GM12872 (cell line): ENCODE measurements at regions not wholly inside any gene's neighbourhood (a gene's known extent, or its start where the extent isn't known, plus 50 kb on each side); places are given as distances from the start of the nearest gene placed in this dataset.

Experiments used
- TF ChIP-seq, protein P1 (sequence below): IDR thresholded peaks from 3 replicates; pipeline ENCODE4 v1.5.1; 2011; ENCODE audit warnings: low read depth, mild to moderate bottlenecking, low read length, moderate library complexity; ENCODE audit not compliant: insufficient read depth

DNA sequence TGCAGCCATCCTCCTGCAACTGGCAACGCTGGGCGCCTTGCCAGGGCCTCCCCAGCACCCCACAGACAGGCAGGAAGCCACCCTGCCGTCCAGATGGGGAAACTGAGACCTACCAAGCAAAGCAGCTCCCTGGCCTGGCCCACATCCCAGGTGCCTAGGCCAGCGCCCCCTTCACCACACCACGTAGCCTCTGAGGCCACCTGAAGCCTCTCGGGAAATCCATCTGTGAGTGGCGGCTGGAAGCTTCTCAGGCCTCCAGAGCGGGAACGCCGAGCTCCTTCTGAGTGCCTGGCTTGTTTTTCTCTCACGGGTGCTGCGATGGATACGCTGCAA lies 58.7 kb downstream of the UNCX start:
- TF ChIP-seq, protein P1, sequence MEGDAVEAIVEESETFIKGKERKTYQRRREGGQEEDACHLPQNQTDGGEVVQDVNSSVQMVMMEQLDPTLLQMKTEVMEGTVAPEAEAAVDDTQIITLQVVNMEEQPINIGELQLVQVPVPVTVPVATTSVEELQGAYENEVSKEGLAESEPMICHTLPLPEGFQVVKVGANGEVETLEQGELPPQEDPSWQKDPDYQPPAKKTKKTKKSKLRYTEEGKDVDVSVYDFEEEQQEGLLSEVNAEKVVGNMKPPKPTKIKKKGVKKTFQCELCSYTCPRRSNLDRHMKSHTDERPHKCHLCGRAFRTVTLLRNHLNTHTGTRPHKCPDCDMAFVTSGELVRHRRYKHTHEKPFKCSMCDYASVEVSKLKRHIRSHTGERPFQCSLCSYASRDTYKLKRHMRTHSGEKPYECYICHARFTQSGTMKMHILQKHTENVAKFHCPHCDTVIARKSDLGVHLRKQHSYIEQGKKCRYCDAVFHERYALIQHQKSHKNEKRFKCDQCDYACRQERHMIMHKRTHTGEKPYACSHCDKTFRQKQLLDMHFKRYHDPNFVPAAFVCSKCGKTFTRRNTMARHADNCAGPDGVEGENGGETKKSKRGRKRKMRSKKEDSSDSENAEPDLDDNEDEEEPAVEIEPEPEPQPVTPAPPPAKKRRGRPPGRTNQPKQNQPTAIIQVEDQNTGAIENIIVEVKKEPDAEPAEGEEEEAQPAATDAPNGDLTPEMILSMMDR = no peak

DNA sequence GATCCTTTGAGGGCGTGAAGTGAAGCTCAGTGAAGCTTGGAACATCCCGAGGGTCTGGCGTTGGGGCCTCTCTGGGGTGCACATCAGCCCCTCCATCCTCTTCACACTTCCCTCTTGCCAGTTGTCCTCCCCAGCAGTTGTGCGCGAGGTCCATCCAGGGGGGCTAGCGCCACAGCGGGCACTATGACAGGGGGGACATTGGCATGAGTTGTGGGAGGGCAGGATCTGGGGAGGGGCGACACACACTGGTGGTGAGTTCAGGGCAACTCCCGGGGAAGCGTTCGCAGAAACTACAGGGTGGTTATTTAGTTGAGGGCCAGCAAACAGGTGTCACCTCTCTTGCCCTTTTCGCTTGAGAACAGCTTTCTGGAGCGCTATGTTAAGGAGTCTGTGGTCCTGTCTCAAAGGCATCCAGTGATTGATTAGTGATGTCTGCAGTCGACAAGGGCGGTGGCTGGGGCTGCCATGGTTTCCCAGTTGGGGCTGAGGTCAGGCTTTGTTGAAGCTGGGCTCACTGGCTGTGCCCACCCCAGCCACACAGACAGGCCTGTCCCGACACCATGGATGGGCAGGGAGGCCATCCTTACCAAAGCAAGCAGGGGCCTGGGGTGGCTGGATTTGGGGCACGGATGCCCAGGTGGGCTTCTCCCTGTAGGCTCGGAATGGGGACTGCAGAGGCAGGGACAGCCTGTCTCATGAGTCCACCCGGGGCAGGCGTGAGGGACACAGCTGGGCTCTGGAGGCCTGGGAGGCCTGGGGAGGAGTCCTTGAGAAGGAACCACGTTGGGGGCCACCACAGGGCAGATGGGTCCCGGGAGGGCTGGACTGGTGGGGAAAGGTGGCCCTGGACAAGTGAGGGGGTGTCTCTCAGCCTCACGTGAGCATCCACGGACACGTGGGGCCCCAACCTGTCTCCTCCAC lies 59.4 kb downstream of the UNCX start:
- TF ChIP-seq, protein P1 = no peak

DNA sequence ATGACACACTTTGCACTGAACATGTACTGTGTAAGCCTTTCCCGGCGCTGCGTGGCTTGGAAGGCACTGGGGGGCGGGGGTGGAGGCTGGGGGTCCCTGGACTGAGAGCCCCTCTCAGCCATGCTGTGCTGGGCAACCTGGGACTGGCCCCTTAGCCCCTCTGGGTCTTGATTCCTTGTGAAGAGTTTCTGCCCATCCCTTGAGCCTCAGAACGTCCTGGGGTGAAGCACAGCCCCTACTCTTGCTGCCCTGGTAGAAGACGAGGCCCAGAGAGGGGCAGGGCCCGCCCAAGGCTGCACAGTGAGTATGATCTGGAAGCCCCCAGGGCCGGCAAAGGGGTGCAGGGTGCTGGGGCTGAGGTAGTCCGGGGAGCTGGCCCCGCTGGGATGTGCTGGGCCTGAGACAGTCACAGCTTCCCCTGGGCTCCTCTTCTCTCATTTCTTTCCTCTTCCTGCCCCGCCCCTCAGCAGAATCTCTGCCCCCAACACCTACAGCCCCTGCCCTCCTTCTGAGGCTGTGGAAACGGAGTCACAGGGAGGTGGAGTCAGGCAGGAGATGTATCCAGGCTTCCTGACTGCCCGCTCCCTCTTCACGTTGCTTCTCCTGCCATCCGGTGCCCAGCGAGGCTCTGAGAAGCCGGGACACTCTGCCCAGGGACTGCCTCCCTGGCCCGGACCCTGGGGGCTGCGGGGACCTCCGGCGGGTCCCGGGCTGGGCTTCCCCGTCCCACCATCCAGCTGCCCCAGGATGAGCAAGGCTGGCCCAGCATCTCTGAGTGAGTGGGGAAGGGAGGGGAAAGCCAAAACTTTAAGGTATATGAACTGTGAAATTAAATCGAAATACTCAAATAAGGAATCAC lies 60.5 kb downstream of the UNCX start:
- TF ChIP-seq, protein P1 = no peak

DNA sequence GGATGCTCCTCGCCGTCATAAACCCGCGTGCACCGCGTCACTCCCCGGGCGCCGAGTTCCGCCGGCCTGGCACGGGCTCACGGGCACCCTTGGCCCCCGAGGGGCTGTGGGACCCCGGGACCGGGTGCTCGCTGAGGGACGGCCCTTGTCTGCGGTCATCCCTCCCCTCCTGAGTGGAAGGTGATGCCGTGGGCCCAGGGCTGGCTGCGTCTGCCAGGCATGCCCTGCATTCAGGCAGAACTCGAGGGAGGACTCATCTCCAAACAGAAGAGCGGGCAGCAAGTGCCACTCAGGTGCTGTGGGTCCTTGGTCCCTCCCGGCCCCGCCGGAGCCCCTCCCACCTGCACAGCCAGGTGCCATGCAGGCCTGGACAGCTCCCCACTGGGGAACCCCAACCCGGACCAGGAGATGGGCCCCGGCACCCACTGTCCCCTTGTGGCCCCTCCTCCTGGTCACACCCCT lies 61.3 kb downstream of the UNCX start:
- TF ChIP-seq, protein P1 = no peak

DNA sequence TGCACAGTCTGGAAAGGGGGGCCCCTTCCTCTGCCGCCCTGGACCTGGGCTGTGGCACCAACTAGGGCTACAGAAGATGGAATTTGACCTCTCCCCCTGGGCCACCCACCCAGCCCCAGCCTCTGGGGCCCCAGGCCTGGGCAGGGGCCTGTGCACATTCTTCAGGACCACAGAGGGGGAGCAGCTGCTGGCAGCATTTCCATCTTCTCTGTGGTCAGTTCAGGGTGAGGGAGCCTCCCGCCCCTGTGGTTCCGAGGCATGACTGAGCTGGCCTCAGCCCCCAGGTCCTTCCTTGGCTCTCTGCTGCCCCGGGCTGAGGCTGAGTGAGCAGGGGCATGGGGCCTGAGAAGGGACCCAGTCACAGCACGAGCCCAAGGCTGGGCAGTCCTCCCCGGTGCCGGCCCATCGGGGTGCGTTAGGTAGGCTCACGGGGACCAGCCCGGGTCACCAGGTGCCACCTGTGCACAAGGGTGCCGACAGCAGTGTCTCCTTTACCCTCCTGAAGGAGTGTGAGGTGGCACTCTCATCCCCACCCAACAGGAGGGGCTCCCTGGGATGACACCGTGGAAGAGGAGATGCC lies 63.2 kb downstream of the UNCX start:
- TF ChIP-seq, protein P1 = no peak

DNA sequence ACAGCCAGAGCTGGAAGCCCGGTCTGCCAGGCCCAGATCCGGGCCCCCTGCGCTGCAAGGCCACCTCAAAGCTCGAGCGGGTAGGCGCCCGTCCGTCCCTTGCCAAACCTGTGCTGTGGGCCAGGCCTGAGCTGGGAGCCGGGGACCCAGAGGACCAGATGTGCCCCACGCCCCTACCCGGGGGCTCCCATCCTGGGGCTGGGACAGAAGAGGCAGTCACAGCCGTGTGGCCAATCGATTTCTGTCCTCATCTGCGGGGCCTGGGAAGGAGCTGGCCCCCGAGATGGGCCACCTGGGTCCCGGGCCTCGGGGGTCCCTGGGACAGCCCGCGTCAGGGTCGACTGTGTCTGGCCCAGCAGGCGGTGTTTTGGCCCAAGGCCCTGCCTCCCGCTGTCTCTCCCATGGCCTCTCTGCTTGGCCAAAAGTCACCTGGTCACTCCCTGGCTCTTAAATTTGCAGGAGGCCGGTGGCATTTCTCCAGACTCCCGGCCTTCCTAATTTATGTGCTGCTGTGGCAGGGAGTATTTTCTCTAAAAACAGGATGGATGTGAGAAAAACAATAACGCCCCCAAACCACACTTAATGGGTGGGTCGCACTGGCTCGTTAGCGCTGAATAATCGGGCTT lies 63.8 kb downstream of the UNCX start:
- TF ChIP-seq, protein P1 = no peak
